Endothelial cell of umbilical vein (primary cell): ENCODE measurements at regions not wholly inside any gene's neighbourhood (a gene's known extent, or its start where the extent isn't known, plus 50 kb on each side); places are given as distances from the start of the nearest gene placed in this dataset.
"Not testable (repeated sequence)": the region's sequence is repeated elsewhere in the genome, so short reads cannot be mapped to it uniquely, and the experiment has no call there.

Source experiments
- BruUV-seq: library from RNA; stranded (reverse); fragments of 400-500 nt; replicated peaks from 2 replicates; lab custom pipeline; 2021; lab: Mats Ljungman, UMichigan
- CTCF ChIA-PET: fragments of 300-600, 350-600 bp; sonication (Branson Sonifier 250); formaldehyde crosslinking; loops from one replicate; lab custom pipeline; 2021; ENCODE audit warnings: antibody characterized with exemption, inconsistent platforms; lab: Charles Lee
- POLR2A ChIA-PET: fragments of 300-600, 350-600 bp; sonication (Branson Sonifier 250); formaldehyde crosslinking; loops from one replicate; lab custom pipeline; 2021; ENCODE audit warnings: antibody characterized with exemption, inconsistent platforms; lab: Charles Lee
- DNase-seq: peaks from one replicate; pipeline ENCODE4 v3.0.0-alpha.2; 2011; ENCODE audit warnings: low read depth, low spot score
- FAIRE-seq: peaks from 2 replicates; lab custom pipeline; 2011; peaks lifted over from hg19 to GRCh38; lab: Jason Lieb, UNC
- H2AFZ ChIP-seq: 2 replicates; pipeline ENCODE4 v1.6.0; 2012; ENCODE audit warnings: low read depth, low read length, control low read depth, inconsistent platforms
- H3K27ac ChIP-seq: 2 replicates; pipeline ENCODE4 v1.5.1; 2011; ENCODE audit warnings: low read depth, mild to moderate bottlenecking, control low read depth, low read length, moderate library complexity; ENCODE audit not compliant: insufficient read depth
- H3K27me3 ChIP-seq, 2 experiments: 2 replicates each; pipeline versions ENCODE4 v1.6.0 to v1.6.1; 2011; ENCODE audit warnings: low read length in 2 of 2, mixed read lengths in 1 of 2; ENCODE audit not compliant: control insufficient read depth in 2 of 2, insufficient read depth in 2 of 2
- H3K36me3 ChIP-seq, 2 experiments: 2 replicates in 1 of 2; 3 replicates in 1 of 2; pipeline ENCODE4 v1.5.1; 2011; ENCODE audit warnings: low read length in 2 of 2, mild to moderate bottlenecking in 1 of 2, moderate library complexity in 1 of 2; ENCODE audit not compliant: control insufficient read depth in 2 of 2, insufficient read depth in 2 of 2; ENCODE audit errors: extremely low read depth in 1 of 2
- H3K4me1 ChIP-seq: 3 replicates; pipeline ENCODE4 v1.5.1; 2011; ENCODE audit warnings: mild to moderate bottlenecking, low read length; ENCODE audit not compliant: control insufficient read depth, insufficient read depth; ENCODE audit errors: extremely low read depth
- H3K4me2 ChIP-seq: 2 replicates; pipeline ENCODE4 v1.6.1; 2011; ENCODE audit warnings: low read length, control low read depth, mixed read lengths; ENCODE audit not compliant: insufficient read depth
- H3K4me3 ChIP-seq, 3 experiments: fragments of 200-600 bp in 1 of 3; sonication (generic), shearing (Covaris generic) in 1 of 3; replicated peaks in 1 of 3; 2 replicates each; pipeline ENCODE4 v1.5.1; 2011 to 2016; ENCODE audit warnings: control low read depth in 3 of 3, low read length in 3 of 3, mild to moderate bottlenecking in 2 of 3, inconsistent platforms in 1 of 3, low read depth in 1 of 3, moderate library complexity in 1 of 3; ENCODE audit not compliant: insufficient read depth in 1 of 3
- H3K79me2 ChIP-seq: 2 replicates; pipeline ENCODE4 v1.6.0; 2012; ENCODE audit warnings: low read length, inconsistent platforms; ENCODE audit not compliant: control insufficient read depth, insufficient read depth
- H3K9ac ChIP-seq: replicated peaks from 2 replicates; pipeline ENCODE3; 2011; ENCODE audit warnings: low read length, control low read depth; ENCODE audit not compliant: insufficient read depth; ENCODE audit errors: extremely low read depth
- H3K9me1 ChIP-seq: replicated peaks from 3 replicates; pipeline ENCODE4 v1.6.0; 2011; ENCODE audit warnings: mild to moderate bottlenecking, low read length; ENCODE audit not compliant: control insufficient read depth, insufficient read depth; ENCODE audit errors: extremely low read depth
- H3K9me3 ChIP-seq: replicated peaks from 2 replicates; pipeline ENCODE4 v1.5.1; 2012; ENCODE audit warnings: low read length, inconsistent platforms; ENCODE audit not compliant: control insufficient read depth, insufficient read depth
- H4K20me1 ChIP-seq: replicated peaks from 2 replicates; pipeline ENCODE3; 2011; ENCODE audit warnings: mild to moderate bottlenecking, low read length; ENCODE audit not compliant: control insufficient read depth, insufficient read depth; ENCODE audit errors: extremely low read depth
- GATA2 ChIP-seq: IDR thresholded peaks from 2 replicates; pipeline ENCODE4 v1.7.0; 2011; ENCODE audit warnings: low read depth, mild to moderate bottlenecking, moderate library complexity, mixed read lengths, low read length; ENCODE audit not compliant: insufficient read length, insufficient read depth
- MYC ChIP-seq: IDR thresholded peaks from one replicate; pipeline ENCODE4 v1.6.1; 2011; ENCODE audit warnings: mild to moderate bottlenecking, low read depth, low read length
- POLR2AphosphoS5 ChIP-seq: IDR thresholded peaks from 2 replicates; pipeline ENCODE4 v1.6.1; 2012; ENCODE audit warnings: low read depth, mild to moderate bottlenecking, control low read depth, low read length, moderate library complexity; ENCODE audit not compliant: insufficient read depth
- dilution Hi-C: fragments of 300-500 bp; cut with MboI; formaldehyde crosslinking; loops from one replicate; pipeline ENCODE4 v1.15.0; 2019; ENCODE audit warnings: low sequenced_read_pairs; ENCODE audit not compliant: extremely low pct_ligation_motif_present
- intact Hi-C: fragments of 100-400 bp; cut with micrococcal nuclease; formaldehyde crosslinking; loops from one replicate; pipeline ENCODE4 v1.10.0; 2022
- TF ChIP-seq, protein P1 (sequence below), 2 donors: IDR thresholded peaks; 1 replicate in 1 of 2; 2 replicates in 1 of 2; pipeline ENCODE4 v1.5.1; 2011; ENCODE audit warnings: low read length in 2 of 2, mild to moderate bottlenecking in 2 of 2, moderate library complexity in 2 of 2, control low read depth in 1 of 2, inconsistent platforms in 1 of 2, low read depth in 1 of 2; ENCODE audit not compliant: insufficient read depth in 1 of 2; ENCODE audit errors: extremely low read depth in 1 of 2

DNA sequence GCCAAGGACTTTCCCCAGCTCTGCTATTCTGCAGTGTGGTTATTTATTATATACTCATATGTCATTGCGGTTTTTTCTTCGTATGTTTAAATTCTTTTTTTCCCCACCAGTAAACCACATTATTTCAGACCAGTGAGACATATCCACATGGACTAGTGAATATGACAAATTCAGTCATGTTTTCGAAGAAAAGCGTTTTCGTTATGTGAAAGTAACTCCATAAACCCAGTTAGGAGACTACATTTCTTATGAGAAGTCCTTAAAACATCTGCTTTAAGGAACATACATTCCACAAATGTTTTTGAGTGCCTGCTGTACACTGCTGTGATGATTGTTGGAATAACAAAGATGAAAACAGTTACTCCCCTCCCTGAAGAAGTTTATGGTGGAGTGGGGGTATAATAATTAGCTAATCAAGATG lies 591.8 kb upstream of the CLINT1 start:
- Histone ChIP-seq H3K79me2 (no peaks in the 10 kb centered on the region), H3K4me1 (no peaks in the 10 kb centered on the region), H3K9me3 (no peaks in the 10 kb centered on the region), H3K9me1 (no peaks in the 10 kb centered on the region), H2AFZ (no peak overlapping the region), H4K20me1 (no peaks in the 10 kb centered on the region), H3K36me3 (no peaks in the 10 kb centered on the region), H3K27ac (no peak overlapping the region), H3K4me2 (no peak overlapping the region), H3K4me3 (no peak overlapping the region), H3K27me3 (no peaks in the 10 kb centered on the region), H3K9ac (no peak overlapping the region)
- dilution Hi-C loops, result no loop called here
- DNase-seq, result no peak
- ChIA-PET POLR2A (no interaction called here), CTCF (no interaction called here)
- no TSS peak for BruUV-seq
- intact Hi-C loops, result no loop called here
- no peak for FAIRE-seq
- no peak for TF ChIP-seq GATA2
- TF ChIP-seq, protein P1, sequence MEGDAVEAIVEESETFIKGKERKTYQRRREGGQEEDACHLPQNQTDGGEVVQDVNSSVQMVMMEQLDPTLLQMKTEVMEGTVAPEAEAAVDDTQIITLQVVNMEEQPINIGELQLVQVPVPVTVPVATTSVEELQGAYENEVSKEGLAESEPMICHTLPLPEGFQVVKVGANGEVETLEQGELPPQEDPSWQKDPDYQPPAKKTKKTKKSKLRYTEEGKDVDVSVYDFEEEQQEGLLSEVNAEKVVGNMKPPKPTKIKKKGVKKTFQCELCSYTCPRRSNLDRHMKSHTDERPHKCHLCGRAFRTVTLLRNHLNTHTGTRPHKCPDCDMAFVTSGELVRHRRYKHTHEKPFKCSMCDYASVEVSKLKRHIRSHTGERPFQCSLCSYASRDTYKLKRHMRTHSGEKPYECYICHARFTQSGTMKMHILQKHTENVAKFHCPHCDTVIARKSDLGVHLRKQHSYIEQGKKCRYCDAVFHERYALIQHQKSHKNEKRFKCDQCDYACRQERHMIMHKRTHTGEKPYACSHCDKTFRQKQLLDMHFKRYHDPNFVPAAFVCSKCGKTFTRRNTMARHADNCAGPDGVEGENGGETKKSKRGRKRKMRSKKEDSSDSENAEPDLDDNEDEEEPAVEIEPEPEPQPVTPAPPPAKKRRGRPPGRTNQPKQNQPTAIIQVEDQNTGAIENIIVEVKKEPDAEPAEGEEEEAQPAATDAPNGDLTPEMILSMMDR (IDR thresholded peaks at IDR 0.05; ENCODE audit: extremely low read depth in 1 of 2, insufficient read depth in 1 of 2, low read depth in 1 of 2, low read length in 2 of 2), result no peak
- TF ChIP-seq MYC, result no peak
- TF ChIP-seq POLR2AphosphoS5, result no peak

DNA sequence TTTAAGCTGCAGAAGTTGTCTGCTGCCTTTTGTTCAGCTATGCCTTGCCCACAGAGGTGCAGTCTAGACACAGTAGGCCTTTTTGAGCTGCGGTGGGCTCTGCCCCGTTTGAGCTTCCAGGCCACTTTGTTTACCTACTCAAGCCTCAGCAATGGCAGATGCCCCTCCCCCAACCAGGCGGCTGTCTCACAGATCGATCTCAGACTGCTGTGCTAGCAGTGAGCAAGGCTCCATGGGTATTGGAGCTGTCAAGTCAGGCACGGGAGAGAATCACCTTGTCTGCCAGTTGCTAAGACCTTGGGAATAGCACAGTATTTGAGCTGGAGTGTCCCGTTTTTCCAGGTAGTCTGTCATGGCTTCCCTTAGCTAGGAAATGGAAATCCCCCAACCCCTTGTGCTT lies 587.8 kb upstream of the CLINT1 start:
- intact Hi-C loops, H3K9ac ChIP-seq, H2AFZ ChIP-seq, H3K27ac ChIP-seq, H3K27me3 ChIP-seq, BruUV-seq, H3K4me2 ChIP-seq, DNase-seq, H3K9me3 ChIP-seq, H3K9me1 ChIP-seq, H3K4me3 ChIP-seq, H3K79me2 ChIP-seq, CTCF ChIA-PET, POLR2A ChIA-PET, FAIRE-seq, H4K20me1 ChIP-seq, H3K4me1 ChIP-seq, dilution Hi-C loops, H3K36me3 ChIP-seq: not testable (repeated sequence)

DNA sequence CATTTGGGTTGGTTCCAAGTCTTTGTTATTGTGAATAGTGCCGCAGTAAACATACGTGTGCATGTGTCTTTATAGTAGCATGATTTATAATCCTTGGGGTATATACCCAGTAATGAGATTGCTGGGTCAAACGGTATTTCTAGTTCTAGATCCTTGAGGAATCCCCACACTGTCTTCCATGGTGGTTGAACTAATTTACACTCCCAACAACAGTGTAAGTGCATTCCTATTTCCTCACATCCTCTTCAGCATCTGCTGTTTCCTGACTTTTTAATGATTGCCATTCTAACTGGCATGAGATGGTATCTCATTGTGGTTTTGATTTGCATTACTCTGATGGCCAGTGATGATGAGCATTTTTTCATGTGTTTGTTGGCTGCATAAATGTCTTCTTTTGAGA lies 580.3 kb upstream of the CLINT1 start:
- POLR2A ChIA-PET, dilution Hi-C loops, FAIRE-seq, H3K4me2 ChIP-seq, H3K9me1 ChIP-seq, CTCF ChIA-PET, H2AFZ ChIP-seq, H4K20me1 ChIP-seq, intact Hi-C loops, H3K4me1 ChIP-seq, H3K27ac ChIP-seq, H3K36me3 ChIP-seq, H3K4me3 ChIP-seq, H3K9ac ChIP-seq, H3K79me2 ChIP-seq, H3K27me3 ChIP-seq, H3K9me3 ChIP-seq, DNase-seq, BruUV-seq: not testable (repeated sequence)
